ENCODE measurements at regions not wholly inside any gene's neighbourhood (a gene's known extent, or its start where the extent isn't known, plus 50 kb on each side); places are given as distances from the start of the nearest gene placed in this dataset.
A peak's percentile ranks its signal among the peaks of the same experiment; 100 is the strongest.
"Not testable (repeated sequence)": the region's sequence is repeated elsewhere in the genome, so short reads cannot be mapped to it uniquely, and the experiment has no call there.

DNA sequence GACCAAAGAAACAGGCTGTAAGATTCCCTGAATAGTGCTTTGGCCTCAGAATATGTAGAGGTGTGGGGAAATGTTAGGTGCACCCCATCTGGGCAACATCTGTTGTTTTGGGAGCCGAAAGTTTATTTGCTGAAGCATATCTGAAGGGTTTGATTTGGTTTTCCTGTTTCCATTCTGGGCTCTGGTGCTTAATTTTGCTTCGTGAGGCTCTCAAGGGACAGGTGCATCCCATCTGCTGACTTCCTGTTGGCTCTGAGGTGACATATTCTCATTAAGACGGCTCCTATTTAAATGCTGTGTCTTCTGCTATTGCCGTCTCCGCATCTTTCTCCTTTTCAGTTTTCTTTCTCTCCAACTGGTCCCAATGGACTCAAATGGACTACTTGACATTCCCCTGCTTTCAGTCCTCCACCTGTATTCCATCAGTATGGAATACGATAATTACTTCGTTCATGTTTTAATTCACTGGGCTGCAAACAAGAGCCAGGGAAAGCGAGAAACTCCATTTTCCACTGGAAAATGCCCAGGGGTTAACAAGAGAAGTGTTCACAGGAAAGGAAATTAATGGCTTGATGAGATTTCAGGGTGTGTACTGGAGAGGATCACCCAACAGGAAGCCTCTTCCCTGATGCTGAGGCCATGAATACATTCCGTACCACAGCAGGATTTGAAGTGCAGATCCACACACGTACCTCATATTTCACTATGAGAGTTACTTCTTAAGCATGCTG is 104.0 kb downstream of the MTX3 start:
- intact Hi-C loops (cut with DNase I) = no loop called here
- no peak overlapping the region for H3K4me3 ChIP-seq
- TF ChIP-seq CTCF (IDR thresholded peaks at IDR 0.05) = no peak
- no peaks in the 10 kb centered on the region for H3K9me3 ChIP-seq
- no peaks in the 10 kb centered on the region for H3K36me3 ChIP-seq
- no peak for DNase-seq
- no peak for ATAC-seq
- no peak overlapping the region for H3K27ac ChIP-seq
- no peaks in the 10 kb centered on the region for H3K4me1 ChIP-seq
- H3K27me3 ChIP-seq = no peaks in the 10 kb centered on the region

GRCh38 chr5:79886456-79886855 is 104.6 kb downstream of the MTX3 start:
- Histone ChIP-seq H3K9me3 (no peaks in the 10 kb centered on the region), H3K4me3 (no peak overlapping the region), H3K27me3 (no peaks in the 10 kb centered on the region), H3K36me3 (no peaks in the 10 kb centered on the region), H3K27ac (no peak overlapping the region), H3K4me1 (no peaks in the 10 kb centered on the region)
- DNase-seq (no peak), ATAC-seq (no peak)
- no peak for TF ChIP-seq CTCF (IDR thresholded peaks at IDR 0.05)
- intact Hi-C loops (cut with DNase I) = no loop called here

- H3K4me3 ChIP-seq; ATAC-seq; H3K4me1 ChIP-seq; H3K27me3 ChIP-seq; DNase-seq; intact Hi-C loops (cut with DNase I); H3K36me3 ChIP-seq; H3K27ac ChIP-seq; H3K9me3 ChIP-seq: not testable (repeated sequence)
Observed at GRCh38 chr5:79879880-79880279, 111.2 kb downstream of the MTX3 start.

- TF ChIP-seq CTCF (IDR thresholded peaks at IDR 0.05) = peak; percentile 31
- intact Hi-C loops (cut with DNase I) = no loop called here
- peak; percentile 64 for ATAC-seq
Observed at GRCh38 chr5:79878721-79879336, 112.2 kb downstream of the MTX3 start.

DNA sequence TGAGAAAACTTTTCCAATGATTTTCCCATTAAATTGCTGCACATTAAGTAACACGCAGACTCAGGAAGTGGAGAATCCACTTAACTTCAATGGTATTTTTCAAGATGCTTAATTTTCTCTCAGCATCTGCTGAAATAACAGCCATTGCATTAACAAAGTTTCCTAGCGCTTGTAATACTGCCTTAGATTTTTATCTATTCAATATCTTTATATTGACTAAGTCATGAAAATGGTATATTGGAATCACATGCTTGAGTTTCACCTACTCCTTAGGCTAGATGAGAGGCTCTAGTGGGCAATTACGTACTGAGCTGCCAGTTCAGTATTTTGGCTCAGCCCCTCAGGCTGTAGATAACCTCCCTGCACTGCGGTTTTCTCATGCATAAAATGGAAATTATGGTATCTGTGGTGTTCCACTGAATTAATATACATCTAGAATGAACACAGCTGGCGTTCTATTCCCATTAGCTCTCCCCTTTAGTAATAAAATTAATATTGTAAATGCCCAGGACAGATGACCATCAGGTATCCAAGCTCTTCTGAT is 112.9 kb downstream of the MTX3 start:
- TF ChIP-seq CTCF (IDR thresholded peaks at IDR 0.05) = no peak
- intact Hi-C loops (cut with DNase I) = no loop called here
- no peak for DNase-seq
- no peak for ATAC-seq
- Histone ChIP-seq H3K4me1 (no peaks in the 10 kb centered on the region), H3K4me3 (no peak overlapping the region), H3K27ac (no peak overlapping the region), H3K9me3 (no peaks in the 10 kb centered on the region), H3K36me3 (no peaks in the 10 kb centered on the region), H3K27me3 (no peaks in the 10 kb centered on the region)

More at GRCh38 chr5:79878721-79879336, 112.2 kb downstream of the MTX3 start:
- Histone ChIP-seq H3K27me3 (no peaks in the 10 kb centered on the region), H3K27ac (no peak overlapping the region), H3K4me1 (no peaks in the 10 kb centered on the region), H3K9me3 (no peaks in the 10 kb centered on the region), H3K36me3 (no peaks in the 10 kb centered on the region), H3K4me3 (no peak overlapping the region)
- no peak for DNase-seq

- Histone ChIP-seq H3K36me3 (no peaks in the 10 kb centered on the region), H3K27me3 (no peaks in the 10 kb centered on the region), H3K9me3 (no peaks in the 10 kb centered on the region), H3K4me1 (no peaks in the 10 kb centered on the region), H3K4me3 (no peak overlapping the region), H3K27ac (no peak overlapping the region)
- DNase-seq = no peak
- intact Hi-C loops (cut with DNase I) = no loop called here
- no peak for ATAC-seq
- TF ChIP-seq CTCF (IDR thresholded peaks at IDR 0.05) = no peak
Observed at GRCh38 chr5:79876456-79876855, 114.6 kb downstream of the MTX3 start.
